Adipocyte (in vitro differentiated cells): ENCODE measurements at regions not wholly inside any gene's neighbourhood (a gene's known extent, or its start where the extent isn't known, plus 50 kb on each side); places are given as distances from the start of the nearest gene placed in this dataset.

Experiments used
- DNase-seq: peaks from one replicate; pipeline ENCODE4 v3.0.0-alpha.2; 2015; ENCODE audit warnings: low read depth
- H3K27me3 ChIP-seq: replicated peaks from 2 replicates; pipeline ENCODE4 v1.7.0; 2013; ENCODE audit warnings: mild to moderate bottlenecking, low read length, moderate library complexity; ENCODE audit not compliant: control insufficient read depth, insufficient read depth
- H3K36me3 ChIP-seq: 2 replicates; pipeline ENCODE4 v1.7.0; 2013; ENCODE audit warnings: low read length, mild to moderate bottlenecking, moderate library complexity; ENCODE audit not compliant: control insufficient read depth, insufficient read depth, severe bottlenecking
- H3K4me1 ChIP-seq: 2 replicates; pipeline ENCODE4 v1.7.0; 2013; ENCODE audit warnings: mild to moderate bottlenecking, low read length, moderate library complexity; ENCODE audit not compliant: control insufficient read depth, insufficient read depth
- H3K4me3 ChIP-seq: 2 replicates; pipeline ENCODE4 v1.7.0; 2013; ENCODE audit warnings: mild to moderate bottlenecking, low read length, moderate library complexity
- H3K9ac ChIP-seq: 2 replicates; pipeline ENCODE4 v1.7.0; 2013; ENCODE audit warnings: mild to moderate bottlenecking, low read length, moderate library complexity
- H3K9me3 ChIP-seq: 2 replicates; pipeline ENCODE4 v1.7.0; 2013; ENCODE audit warnings: mild to moderate bottlenecking, low read length, moderate library complexity; ENCODE audit not compliant: control insufficient read depth

DNA sequence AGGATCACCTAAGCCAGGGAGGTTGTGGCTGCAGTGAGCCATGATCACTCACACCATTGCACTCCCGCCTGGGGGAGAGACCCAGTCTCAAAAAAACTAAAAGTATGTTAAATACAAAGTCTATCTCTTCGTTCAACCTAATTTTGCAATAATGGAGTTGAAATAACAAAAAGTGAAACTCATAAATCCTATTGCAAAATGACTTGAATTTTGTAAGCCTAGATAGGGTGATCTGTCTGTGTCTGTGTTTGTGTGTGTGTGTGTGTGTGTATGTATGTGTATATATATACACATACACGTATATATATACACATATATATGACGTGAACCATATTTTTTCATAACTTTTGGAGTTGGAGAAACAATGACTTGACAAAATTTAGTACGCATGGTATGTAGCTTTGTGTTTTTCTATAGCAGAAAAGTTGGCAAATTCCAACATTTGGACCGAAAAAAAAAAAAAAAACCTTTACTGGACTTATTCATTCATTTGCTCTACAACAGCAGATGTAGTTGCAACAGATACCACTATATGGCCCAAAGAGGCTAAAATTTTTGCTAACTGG is 76.9 kb upstream of the CDH6 start:
- no peaks in the 10 kb centered on the region for H3K27me3 ChIP-seq
- no peaks in the 10 kb centered on the region for H3K9me3 ChIP-seq
- H3K36me3 ChIP-seq: no peaks in the 10 kb centered on the region
- no peak overlapping the region for H3K9ac ChIP-seq
- DNase-seq: peak; percentile 67
- peaks cover 25% of the 10 kb centered on the region for H3K4me1 ChIP-seq
- no peak overlapping the region for H3K4me3 ChIP-seq

DNA sequence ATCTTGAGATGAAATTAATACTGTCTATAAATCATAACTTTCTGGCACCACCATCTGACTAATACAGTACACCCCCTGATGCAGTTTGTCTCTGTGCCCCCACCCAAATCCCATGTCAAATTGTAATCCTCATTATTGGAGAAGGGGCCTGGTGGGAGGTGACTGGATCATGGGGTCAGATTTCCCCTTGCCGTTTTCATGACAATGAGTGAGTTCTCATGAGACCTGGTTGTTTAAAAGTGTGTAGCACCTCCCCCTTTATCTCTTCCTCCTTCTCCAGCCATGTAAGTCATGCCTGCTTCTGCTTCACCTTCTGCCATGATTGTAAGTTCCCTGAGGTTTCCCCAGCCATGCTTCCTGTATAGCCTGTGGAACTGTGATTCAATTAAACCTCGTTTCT is 78.7 kb upstream of the CDH6 start:
- Histone ChIP-seq H3K36me3 (no peaks in the 10 kb centered on the region), H3K4me1 (peaks cover 21% of the 10 kb centered on the region), H3K4me3 (no peak overlapping the region), H3K9me3 (no peaks in the 10 kb centered on the region), H3K27me3 (no peaks in the 10 kb centered on the region), H3K9ac (no peak overlapping the region)
- DNase-seq: no peak

DNA sequence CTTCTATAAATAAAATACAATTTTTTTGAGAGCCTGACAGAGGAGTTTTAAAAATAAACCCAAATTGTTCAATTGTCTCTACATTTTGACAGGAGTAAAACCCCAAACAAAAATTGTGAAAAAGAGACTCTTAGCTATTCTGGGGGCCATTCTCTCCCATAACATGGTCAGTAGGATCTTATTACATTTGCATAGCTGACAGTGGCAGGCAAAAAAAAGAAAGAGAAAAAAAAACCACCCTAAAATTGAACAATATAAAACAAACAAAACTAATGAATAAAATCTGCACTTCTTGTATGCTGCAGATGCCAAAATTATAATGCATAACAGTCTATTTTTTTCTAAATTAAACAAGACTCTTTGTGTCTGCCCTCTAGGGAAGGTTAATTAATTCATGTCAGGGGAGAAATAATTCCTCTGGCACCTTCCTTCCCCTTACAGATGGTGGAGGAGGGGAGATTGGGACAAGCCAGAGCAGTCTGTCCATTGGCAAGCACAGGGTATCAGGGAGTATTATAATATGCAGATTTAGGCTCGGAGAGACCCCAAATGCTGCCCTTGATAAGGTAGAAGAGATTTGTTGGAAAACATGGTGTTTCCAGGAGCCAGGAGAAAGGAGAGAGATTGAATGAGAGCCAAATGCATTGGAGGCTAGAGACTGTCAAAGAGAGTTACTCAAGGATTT is 79.7 kb upstream of the CDH6 start:
- no peaks in the 10 kb centered on the region for H3K9me3 ChIP-seq
- H3K9ac ChIP-seq: no peak overlapping the region
- no peaks in the 10 kb centered on the region for H3K27me3 ChIP-seq
- DNase-seq: peak; percentile 61
- H3K36me3 ChIP-seq: no peaks in the 10 kb centered on the region
- peaks cover 21% of the 10 kb centered on the region for H3K4me1 ChIP-seq
- no peak overlapping the region for H3K4me3 ChIP-seq

DNA sequence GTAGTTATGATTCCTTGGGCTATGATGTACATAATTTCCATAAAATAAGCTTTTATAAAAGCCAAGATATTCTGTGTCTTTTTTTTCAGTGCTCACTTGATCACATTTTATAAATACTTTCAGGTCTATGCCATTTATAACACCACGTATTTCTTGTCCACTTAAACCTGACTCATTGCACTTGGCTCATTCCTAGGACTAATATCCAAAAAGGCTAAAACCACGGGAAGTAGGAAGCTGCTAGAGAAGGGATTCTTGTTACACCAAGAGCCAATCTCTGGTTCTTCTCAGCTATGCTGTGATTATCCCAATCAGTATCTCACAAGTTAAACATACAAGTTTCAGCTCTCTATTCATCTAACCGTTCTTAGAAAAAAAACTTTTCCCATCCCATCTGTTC is 80.4 kb upstream of the CDH6 start:
- H3K36me3 ChIP-seq: no peaks in the 10 kb centered on the region
- H3K27me3 ChIP-seq: no peaks in the 10 kb centered on the region
- no peak overlapping the region for H3K9ac ChIP-seq
- H3K4me3 ChIP-seq: no peak overlapping the region
- peaks cover 21% of the 10 kb centered on the region for H3K4me1 ChIP-seq
- DNase-seq: peak; percentile 67
- H3K9me3 ChIP-seq: no peaks in the 10 kb centered on the region

DNA sequence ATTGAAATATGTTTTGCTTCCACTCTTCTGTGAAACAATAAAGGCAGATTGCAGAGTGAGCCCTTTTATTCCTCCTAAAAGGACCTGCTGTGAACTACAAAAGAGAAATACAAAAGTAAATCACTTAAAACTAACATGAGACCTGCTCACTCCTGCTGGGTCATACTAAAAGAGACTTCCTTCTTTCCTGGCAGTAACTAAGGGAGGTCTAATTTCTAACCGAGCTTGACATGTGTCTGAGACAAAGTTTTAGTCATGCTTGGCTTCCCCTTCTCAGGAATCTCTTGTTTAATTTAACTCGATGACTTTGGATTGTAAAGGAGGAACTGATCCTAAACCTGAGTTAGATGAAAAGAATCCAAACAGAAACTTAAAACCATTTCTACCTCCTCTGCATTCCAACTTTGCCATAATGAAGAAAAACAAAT is 86.4 kb upstream of the CDH6 start:
- DNase-seq: peak; percentile 50
- Histone ChIP-seq H3K36me3 (no peaks in the 10 kb centered on the region), H3K9ac (no peak overlapping the region), H3K9me3 (no peaks in the 10 kb centered on the region), H3K27me3 (no peaks in the 10 kb centered on the region), H3K4me3 (no peak overlapping the region), H3K4me1 (peaks cover 3% of the 10 kb centered on the region)

DNA sequence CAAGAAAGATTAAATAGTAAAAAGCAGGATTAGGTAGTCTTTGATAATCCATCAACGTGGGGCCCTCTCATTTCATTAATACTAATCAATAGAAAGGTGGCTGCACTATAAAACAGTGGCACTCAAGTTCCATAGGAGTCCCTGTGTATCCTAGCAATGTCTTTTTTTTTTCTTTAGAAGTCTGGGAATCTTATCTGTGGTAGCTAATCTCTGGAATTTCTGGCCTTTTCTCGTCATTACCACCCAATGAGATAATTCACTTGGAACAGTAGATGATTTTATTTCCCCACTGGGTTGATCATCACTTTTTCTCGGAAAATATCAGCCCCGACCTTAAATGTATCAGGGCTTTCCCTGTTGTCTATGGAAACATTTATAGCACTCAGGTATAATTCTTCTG is 86.8 kb upstream of the CDH6 start:
- no peak overlapping the region for H3K9ac ChIP-seq
- H3K27me3 ChIP-seq: no peaks in the 10 kb centered on the region
- H3K4me1 ChIP-seq: peaks cover 3% of the 10 kb centered on the region
- H3K4me3 ChIP-seq: no peak overlapping the region
- H3K36me3 ChIP-seq: no peaks in the 10 kb centered on the region
- no peak for DNase-seq
- no peaks in the 10 kb centered on the region for H3K9me3 ChIP-seq

DNA sequence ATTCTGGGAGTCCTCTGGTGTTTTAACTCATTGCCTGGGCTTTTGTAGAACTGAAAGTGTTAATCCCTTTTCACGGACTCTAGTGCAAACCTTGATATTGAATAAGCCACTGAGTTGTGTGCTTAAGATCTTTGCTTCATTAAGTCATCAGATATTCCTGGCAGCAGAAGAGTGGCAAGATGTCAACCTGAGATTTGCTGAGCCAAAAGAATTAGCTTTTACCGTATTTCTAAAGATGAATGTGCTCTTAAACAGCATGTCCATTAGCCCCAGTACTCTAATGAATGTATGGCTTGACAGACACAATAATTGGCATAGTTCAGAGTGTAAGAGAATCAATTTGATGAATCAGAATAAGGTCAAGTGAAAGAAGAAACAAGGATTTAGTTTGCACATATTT is 87.2 kb upstream of the CDH6 start:
- Histone ChIP-seq H3K9me3 (no peaks in the 10 kb centered on the region), H3K4me1 (peaks cover 3% of the 10 kb centered on the region), H3K27me3 (no peaks in the 10 kb centered on the region), H3K9ac (no peak overlapping the region), H3K4me3 (no peak overlapping the region), H3K36me3 (no peaks in the 10 kb centered on the region)
- DNase-seq: no peak

DNA sequence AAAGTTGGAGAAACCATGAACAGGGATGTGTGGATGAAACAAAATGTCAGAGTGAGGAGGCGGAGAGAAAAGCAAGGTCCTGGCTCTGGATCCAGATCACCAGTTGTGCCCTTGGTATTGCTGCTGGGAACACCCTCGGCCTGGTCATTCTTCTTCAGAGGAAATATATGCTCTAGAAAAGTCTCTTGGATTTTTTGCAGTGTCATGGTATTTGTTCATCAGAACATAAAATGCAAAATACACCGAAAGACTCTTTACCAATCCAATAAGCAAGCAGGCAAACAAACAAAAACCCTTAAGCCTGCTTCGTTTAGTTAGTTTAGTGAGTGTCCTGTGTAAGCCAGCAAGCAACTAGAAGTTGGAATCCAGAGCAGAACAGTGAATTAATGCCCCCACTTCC is 88.7 kb upstream of the CDH6 start:
- Histone ChIP-seq H3K4me3 (no peak overlapping the region), H3K9ac (no peak overlapping the region), H3K4me1 (peaks cover 3% of the 10 kb centered on the region), H3K27me3 (no peaks in the 10 kb centered on the region), H3K9me3 (no peaks in the 10 kb centered on the region), H3K36me3 (no peaks in the 10 kb centered on the region)
- no peak for DNase-seq

DNA sequence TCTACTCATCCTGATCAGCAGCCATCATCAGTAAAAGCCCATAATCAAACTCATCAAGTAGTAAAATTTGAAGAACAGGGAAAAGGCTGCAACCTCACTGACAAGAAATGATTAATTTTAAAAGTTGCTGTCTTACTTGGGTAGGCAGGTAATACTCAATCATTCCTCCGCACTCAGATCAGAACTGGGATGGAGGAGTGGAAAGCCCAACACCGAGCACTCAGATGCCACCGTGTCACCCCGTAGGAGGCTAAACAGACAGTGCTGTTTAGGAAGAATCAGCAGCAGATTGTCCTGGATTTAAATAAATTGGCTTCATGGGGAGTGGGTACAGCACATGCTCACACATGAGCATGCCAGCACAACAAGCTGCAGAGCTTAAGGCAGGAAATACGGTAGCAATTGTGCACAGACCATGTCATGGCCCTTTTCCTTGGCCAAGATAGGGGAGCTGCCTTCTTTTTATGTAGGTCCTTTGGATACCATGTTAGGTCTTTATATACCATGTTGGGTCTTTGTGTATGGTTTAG is 92.6 kb upstream of the CDH6 start:
- Histone ChIP-seq H3K27me3 (peaks cover 2% of the 10 kb centered on the region), H3K36me3 (no peaks in the 10 kb centered on the region), H3K4me3 (no peak overlapping the region), H3K9ac (no peak overlapping the region), H3K4me1 (no peaks in the 10 kb centered on the region), H3K9me3 (no peaks in the 10 kb centered on the region)
- DNase-seq: no peak

DNA sequence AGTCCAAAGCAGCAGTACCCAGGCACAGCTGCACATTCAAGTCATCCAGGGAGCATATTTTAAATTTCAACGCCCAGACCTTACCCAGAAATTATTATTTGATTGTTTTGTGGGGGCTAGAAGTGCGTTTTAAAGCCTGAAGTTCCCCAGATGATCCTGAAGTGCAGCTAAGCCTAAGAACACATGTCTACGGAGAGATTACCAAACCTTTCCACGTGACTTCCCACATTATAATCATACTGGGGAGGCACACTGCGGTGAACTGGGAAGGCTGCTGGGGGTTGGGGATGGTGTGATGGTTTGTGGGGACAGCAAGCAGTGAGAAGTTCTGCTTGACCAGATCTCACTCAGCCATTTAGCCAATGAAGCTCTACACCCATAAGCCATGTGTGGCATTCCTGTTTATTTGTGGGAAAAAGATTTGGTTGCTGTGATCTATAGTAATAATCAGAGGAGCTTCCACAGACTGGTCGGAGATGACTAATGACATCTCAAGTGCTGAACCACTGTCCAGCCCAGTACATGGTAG is 93.4 kb upstream of the CDH6 start:
- H3K4me1 ChIP-seq: no peaks in the 10 kb centered on the region
- peaks cover 2% of the 10 kb centered on the region for H3K27me3 ChIP-seq
- no peak overlapping the region for H3K9ac ChIP-seq
- no peak for DNase-seq
- no peak overlapping the region for H3K4me3 ChIP-seq
- no peaks in the 10 kb centered on the region for H3K9me3 ChIP-seq
- no peaks in the 10 kb centered on the region for H3K36me3 ChIP-seq

DNA sequence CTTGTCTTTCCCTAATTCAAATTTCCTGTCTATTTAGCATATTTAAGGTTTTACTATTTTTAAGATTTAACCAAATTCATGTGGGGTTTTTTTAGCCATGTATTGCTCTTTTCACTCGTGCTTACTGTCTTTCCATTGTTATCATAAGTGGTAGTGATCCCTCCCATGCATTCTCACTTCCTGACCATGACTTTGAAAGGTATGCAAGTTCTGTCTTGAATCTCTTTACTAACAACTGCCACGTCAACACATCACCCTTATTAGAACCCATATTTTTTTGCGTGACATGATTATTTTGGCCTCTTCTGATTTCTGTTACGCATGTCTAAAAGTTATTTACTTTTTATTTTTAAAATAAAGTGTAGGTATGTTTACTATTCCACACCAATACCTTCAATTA is 94.7 kb upstream of the CDH6 start:
- Histone ChIP-seq H3K9ac (no peak overlapping the region), H3K4me1 (no peaks in the 10 kb centered on the region), H3K4me3 (no peak overlapping the region), H3K9me3 (no peaks in the 10 kb centered on the region), H3K27me3 (peaks cover 2% of the 10 kb centered on the region), H3K36me3 (no peaks in the 10 kb centered on the region)
- no peak for DNase-seq
